Limb (tissue), 2 donors: ENCODE measurements at regions not wholly inside any gene's neighbourhood (a gene's known extent, or its start where the extent isn't known, plus 50 kb on each side); places are given as distances from the start of the nearest gene placed in this dataset.
"Not testable (repeated sequence)": the region's sequence is repeated elsewhere in the genome, so short reads cannot be mapped to it uniquely, and the experiment has no call there.

Experiments used
- DNase-seq, 2 donors: peaks; one replicate each; pipeline ENCODE4 v3.0.0-alpha.2; 2016; ENCODE audit errors: extremely low spot score in 2 of 2

- DNase-seq = no peak
These were observed 771.7 kb downstream of the SORCS1 start for GRCh38 chr10:106392778-106393177.

GRCh38 chr10:106387063-106387462 lies 777.4 kb downstream of the SORCS1 start:
- no peak for DNase-seq

- DNase-seq = no peak
These were observed 780.0 kb downstream of the SORCS1 start for GRCh38 chr10:106384496-106384895.

GRCh38 chr10:106380706-106381105 lies 783.8 kb downstream of the SORCS1 start:
- DNase-seq = no peak

GRCh38 chr10:106378251-106378650 lies 786.3 kb downstream of the SORCS1 start:
- DNase-seq = no peak

GRCh38 chr10:106370751-106371150 lies 793.8 kb downstream of the SORCS1 start:
- no peak for DNase-seq

GRCh38 chr10:106360870-106361269 lies 803.6 kb downstream of the SORCS1 start:
- DNase-seq = no peak

GRCh38 chr10:106355450-106355849 lies 809.1 kb downstream of the SORCS1 start:
- no peak for DNase-seq

- no peak for DNase-seq
These were observed 815.6 kb downstream of the SORCS1 start for GRCh38 chr10:106348933-106349332.

GRCh38 chr10:106347547-106347946 lies 817.0 kb downstream of the SORCS1 start:
- DNase-seq = no peak

- not testable (repeated sequence) for DNase-seq
These were observed 821.0 kb downstream of the SORCS1 start for GRCh38 chr10:106343539-106343938.

- DNase-seq = peak in 1 of 2 donors; percentile 4
These were observed 823.1 kb downstream of the SORCS1 start for GRCh38 chr10:106341356-106341755.

- DNase-seq = no peak
These were observed 826.0 kb downstream of the SORCS1 start for GRCh38 chr10:106338486-106338885.

GRCh38 chr10:106336874-106337273 lies 827.6 kb downstream of the SORCS1 start:
- DNase-seq = no peak

- no peak for DNase-seq
These were observed 836.8 kb downstream of the SORCS1 start for GRCh38 chr10:106327747-106328146.

- DNase-seq = no peak
These were observed 843.6 kb downstream of the SORCS1 start for GRCh38 chr10:106320876-106321275.

GRCh38 chr10:106320078-106320477 lies 844.4 kb downstream of the SORCS1 start:
- no peak for DNase-seq

- DNase-seq = no peak
These were observed 847.0 kb downstream of the SORCS1 start for GRCh38 chr10:106317554-106317953.

GRCh38 chr10:106313041-106313440 lies 851.5 kb downstream of the SORCS1 start:
- DNase-seq = no peak

- DNase-seq = no peak
These were observed 852.4 kb downstream of the SORCS1 start for GRCh38 chr10:106312087-106312486.

GRCh38 chr10:106311590-106311989 lies 852.9 kb downstream of the SORCS1 start:
- DNase-seq = peak in 1 of 2 donors; percentile 21

- no peak for DNase-seq
These were observed 853.9 kb downstream of the SORCS1 start for GRCh38 chr10:106310596-106310995.

GRCh38 chr10:106309376-106309775 lies 855.1 kb downstream of the SORCS1 start:
- no peak for DNase-seq

- no peak for DNase-seq
These were observed 856.2 kb downstream of the SORCS1 start for GRCh38 chr10:106308284-106308683.
